GM21390 (cell line): ENCODE measurements at regions not wholly inside any gene's neighbourhood (a gene's known extent, or its start where the extent isn't known, plus 50 kb on each side); places are given as distances from the start of the nearest gene placed in this dataset.
"Not testable (repeated sequence)": the region's sequence is repeated elsewhere in the genome, so short reads cannot be mapped to it uniquely, and the experiment has no call there.

Source experiments
- ATAC-seq: cut with Tn5 transposase; IDR thresholded peaks from one replicate; pipeline ENCODE4 v1.9.1; 2021; ENCODE audit not compliant: unreplicated experiment

DNA sequence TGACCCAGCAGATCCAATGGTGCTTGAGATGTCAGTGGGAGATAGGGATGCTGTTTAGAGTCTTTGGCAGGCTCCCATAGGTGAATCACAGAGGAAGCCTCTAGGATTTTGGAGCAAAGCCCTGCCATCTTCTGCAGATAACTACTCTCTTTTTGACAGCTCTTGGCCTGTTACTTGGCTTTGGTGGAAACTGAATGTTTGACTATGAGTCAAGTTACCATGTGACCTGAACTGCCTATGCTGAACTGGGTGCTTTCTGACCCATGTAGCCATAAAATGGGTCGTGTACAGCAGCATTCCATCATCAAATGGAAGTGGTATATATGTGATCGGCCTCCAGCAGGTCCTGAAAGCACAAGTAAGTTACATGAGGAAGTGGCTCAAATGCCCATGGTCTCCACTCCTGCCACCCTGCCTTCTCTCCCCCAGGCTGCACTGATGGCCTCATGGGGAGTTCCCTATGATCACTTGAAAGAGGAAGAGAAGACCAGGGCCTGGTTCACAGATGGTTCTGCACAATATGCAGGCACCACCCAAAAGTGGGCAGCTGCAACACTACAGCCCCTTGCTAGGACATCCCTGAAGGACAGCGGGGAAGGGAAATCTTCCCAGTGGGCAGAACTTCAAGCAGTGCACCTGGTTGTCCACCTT lies 105.6 kb upstream of the ZC3H12A start:
- ATAC-seq, result not testable (repeated sequence)

DNA sequence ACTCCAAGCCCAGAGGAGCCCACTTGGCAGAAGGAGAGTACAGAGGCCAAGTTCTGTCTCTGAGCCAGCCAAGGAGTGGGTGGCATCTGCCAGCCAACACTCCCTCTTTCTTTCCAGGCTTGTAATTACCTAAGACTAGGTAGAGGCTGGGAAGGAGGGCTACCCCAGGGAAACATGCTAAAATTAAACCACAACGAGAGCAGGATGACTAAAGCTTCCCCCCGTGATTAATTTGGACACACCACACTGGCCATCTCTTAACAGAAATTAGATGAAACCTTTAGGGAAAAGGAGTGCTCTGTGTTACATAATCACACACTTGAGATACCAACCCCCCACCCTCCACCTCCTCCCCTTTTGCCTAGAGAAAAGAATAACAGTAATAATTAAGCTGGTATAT lies 102.1 kb upstream of the ZC3H12A start:
- ATAC-seq, result no peak

DNA sequence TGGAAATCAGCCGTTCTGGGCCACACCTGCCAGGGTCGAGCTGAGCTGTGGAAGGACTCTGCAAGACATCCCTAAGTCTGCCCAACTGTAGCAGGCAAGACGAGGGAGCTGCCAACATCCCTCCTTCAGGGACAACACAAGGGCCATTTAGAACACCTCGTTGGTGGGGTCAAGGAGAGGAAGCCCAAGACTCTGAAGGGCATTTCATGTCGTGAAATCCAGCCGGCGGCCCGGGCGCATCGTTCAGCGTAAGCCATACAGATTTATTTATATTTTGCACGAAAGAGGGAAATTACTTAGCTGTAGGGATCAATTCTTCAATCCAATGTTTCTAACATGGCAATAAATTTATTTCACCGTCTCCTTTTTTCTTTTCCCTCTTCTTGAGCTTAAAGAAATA lies 101.7 kb upstream of the ZC3H12A start:
- ATAC-seq, result no peak

DNA sequence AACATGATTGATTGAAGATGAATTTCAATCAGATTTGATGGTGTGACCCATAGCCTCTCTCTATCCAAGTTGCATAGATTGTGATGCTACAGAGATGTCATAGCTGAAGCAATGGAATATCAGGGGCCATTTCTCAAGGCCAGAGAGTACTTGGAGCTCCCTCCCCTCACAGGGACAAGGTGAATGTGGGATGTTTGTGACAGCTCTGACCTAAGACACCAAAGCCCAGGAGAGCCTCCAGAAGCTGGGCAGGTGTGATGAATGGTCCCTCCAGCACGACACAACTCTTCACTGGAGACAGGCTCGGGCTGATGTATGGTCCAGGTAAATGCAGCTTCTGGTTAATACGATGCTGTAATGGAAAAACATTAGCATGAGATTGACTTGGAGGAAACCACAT lies 101.0 kb upstream of the ZC3H12A start:
- no peak for ATAC-seq

DNA sequence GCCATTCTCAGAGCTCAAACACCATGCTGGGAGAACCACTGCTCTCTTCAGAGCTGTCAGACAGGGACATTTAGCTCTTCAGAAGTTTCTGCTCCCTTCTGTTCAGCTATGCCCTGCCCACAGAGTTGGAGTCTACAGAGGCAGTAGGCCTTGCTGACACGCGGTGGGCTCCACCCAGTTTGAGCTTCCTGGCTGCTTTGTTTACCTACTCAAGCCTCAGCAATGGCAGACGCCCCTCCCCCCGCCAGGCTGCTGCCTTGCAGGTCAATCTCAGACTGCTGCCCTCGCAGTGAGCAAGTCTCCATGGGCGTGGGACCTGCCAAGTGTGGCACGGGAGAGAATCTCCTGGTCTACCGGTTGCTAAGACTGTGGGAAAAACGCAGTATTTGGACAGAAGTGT lies 93.8 kb upstream of the ZC3H12A start:
- not testable (repeated sequence) for ATAC-seq

DNA sequence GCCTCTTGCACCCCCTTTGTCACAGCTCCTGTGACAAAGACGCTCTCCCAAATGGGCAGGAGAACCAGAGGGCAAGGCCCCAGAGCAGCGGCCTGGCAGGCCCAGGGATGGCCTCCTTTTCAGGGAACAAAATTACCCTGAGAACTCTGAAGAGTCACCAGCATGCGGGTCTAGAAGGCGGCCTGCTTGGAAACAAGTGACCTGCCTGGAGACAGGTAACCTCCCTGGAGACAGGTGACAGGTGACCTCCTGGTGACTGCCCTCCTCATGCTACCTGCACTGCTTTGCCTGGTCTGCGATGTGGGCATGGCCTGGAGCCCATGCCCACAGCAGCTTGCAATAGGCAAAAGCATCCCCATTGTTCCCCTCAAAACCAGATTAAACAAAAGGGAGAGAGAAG lies 86.5 kb upstream of the ZC3H12A start:
- no peak for ATAC-seq

DNA sequence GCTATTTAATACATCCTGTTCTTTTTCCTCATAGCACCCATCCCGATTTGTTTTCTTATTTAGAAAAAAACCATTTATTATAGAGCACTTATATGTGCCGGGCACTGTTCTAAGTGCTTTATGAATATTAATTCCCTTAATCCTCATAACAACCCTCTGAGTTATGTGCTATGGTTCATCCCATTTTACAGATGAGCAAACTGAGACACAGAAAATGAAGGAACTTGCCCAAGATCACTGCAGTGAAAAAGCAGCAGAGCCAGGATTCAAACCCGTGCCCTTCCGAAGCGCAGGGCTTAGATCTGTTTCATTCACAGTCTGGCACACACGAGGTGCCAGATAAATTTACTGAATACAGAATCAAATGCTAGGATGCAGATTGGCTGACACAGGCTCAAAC lies 85.1 kb upstream of the ZC3H12A start:
- ATAC-seq, result no peak

DNA sequence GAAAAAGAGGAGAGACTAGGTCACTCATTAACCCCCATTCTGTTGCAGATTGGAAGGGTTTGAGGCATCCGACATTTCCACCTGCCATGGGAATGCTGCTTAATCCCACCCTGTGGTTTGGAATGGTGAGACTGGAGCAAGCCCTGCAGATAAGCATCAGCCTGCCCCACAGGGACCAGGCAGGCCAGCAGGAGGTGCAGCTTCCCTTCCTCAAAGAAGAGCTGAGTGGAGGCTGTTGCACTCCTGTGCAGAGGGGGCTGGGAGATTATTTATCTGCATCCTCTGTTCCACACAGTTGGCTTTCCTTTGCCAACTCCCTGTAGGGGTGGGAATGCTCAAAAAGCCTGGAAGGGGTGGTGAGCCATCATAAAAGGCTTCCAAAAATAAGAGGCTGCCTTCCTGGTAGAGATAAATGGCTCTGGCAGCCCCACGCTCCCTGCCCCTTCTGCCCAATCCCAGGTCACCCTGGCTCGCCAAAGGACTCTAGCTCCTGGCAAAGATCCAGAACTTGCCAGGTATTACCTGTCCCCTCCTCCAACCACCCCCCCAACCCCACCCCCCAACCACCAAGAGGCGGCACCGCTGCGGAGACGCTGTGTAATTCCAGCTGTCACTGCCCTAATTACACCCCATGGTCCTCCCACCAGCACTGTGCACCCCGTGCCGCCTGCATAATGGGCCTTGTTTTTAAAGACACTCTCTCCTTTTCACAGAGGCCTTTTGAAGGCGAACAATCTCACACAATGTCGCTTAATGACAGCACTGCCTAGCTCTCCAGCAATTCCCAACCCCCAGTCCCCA lies 83.0 kb upstream of the ZC3H12A start:
- no peak for ATAC-seq

DNA sequence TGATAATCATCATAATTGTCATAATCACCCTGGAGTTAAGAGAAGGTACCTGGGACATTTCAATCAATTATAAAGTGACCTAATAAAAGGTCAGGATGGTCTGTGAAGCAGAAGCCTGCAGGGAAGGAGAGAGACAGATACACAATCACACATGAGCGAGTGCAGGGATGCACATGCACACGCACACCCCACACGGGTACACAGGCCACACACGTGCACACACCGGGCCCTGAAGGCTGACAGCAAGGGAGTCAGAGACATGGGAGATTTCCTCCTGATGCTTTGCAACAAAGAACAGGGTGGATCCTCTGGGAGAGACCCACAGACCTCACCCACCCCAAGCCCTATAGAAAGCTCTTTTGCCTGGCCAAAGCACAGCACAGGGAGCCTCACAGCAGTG lies 82.3 kb upstream of the ZC3H12A start:
- ATAC-seq, result no peak

DNA sequence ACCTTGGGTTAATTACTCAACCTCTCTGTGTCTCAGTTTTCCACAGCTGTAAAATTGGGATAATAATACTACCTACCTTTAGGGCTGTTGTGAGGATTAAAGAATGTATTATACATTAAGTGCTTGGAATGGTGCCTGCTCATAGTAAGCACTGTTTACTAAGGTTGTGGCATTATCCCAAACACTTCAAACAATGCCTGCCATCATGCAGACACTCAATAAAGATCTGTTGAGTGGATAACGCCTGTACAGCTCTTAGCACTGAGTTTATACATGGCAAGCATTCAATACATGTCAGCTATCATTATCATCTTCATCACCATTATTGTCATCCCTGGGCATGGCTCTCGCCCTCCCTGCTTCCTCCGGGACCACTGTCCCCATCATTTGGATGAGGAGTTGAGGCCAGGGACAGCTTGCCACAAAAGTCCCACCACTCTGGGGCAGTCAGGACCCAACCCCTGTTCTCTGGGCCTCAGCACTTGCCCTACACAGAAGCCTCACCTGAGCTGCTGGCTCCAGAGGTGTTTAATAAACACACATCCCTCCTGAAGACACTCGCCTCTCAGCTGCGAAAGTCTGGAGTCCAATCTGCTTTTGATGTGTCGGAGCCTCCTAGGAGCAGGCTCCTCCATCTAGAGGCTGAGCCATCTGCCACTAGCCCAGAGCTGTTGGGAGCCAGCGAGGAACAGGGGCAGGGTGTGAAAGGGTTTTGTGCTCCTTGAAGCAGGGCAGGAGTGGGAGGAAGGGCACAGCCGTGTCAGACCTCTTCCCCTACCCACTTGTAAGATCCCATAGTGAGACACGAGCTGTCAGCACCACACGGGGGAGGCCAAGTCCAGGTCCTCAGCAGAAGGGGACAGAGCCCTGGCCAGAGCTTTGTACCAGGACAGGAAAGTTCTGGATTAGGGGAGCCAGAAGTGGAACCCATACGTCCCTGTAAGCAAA lies 80.9 kb upstream of the ZC3H12A start:
- ATAC-seq, result no peak

DNA sequence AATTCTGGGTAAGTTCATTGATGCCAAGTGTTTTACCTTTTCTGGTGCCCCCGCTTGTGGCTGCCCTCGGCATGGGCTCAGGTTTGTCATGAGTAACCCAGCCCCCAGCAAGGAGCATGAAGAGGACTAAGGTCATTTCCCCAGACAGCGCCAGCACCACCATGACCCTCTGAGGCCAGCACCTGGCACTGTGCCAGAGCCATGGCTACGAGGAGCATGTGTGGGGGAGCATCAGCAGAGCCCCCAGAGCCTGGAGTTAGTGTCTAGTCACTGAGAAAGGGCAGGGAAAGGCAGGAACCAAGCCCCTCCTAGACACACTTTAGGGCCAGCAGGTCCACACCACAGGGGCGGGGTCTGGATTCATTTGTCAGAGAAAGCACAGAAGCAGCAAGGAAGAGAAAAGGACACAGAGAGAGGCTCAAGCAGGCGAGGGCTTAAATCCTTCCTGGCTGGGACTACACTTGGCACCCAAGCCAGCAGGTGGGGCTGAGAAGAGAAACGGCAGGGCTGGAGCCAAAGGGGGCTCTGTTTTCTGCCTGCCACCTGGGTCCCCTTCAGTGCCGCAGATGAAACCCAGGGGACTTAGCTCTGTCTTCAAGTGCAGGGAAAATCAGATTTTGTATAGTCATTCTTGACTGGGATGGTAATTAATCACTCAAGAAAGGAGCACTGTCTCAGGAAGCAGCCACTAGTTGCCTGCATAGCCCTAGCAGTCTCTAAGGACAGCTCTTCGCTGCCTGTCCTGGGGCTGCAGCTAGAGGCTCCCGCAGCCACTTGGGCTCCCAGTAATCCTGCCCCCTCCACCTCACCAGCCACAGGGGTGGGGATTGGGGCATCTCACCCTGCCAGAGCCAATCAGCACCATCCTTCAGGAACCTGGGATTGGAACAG lies 79.6 kb upstream of the ZC3H12A start:
- ATAC-seq, result no peak

DNA sequence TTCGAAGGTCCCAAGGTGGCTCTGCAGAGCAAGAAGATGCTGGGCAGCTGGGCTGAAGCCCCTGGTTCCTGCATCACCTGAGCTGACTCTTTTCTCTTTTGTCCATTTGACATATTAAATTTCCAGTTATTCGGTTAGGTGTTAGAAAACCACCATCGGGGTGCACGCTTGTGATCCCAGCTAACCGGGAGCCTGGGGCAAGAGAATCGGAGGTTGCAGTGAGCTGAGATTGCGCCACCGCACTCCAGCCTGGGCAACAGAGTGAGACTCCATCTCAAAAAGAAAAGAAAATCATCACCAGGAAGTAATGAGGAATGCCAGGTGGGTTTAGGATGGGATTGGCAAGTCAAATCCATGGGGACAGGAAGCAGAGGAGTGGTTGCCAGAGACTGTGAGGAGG lies 76.3 kb upstream of the ZC3H12A start:
- ATAC-seq, result no peak

DNA sequence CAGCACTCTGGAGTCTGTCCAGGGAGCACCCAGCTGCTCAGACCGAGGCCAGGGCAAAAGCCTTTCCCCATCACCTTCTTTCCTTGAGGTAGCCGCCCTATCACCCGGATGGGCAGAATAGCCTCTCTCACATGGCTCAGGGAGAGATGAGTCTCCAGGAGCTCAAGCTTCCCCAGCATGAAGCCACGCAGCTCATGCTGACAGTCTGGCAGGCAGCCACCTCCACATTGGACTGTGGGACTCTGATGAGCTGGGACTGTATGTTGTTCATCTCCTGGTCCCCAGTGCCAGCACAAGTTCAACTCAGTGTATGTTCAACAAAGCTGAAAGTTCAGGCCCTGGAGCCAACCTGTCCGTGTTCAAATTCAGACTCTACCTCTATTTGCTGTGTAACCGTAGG lies 75.2 kb upstream of the ZC3H12A start:
- ATAC-seq, result no peak

DNA sequence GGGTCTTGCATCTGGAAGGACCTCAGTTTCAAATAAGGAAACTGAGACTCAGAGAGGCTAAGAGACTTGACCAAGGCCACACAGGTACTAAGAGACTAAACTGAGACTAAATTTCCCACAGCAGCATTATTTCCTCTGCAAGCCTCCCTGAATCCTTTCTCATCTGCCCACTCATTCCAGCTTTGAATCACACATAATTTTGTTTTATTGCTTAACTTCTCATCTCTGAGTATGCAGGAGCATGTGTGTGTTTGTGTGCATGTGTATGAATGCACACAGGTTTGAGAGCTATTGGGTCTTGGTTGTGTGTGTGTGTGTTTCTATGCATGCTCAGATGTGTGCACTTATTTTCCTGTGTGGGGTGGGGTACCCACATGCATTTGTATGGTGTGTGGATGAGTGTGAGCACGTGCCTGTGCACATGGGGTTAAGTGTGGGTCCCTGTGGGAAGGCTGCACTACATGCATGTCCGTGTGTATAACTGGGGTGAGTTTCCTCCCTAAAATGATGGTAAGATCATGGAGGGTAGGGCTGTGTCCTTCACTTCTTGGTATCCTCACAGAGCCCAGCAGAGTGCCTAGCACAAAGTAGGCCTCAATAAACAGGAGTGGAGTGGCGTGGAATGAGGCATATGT lies 74.4 kb upstream of the ZC3H12A start:
- no peak for ATAC-seq

DNA sequence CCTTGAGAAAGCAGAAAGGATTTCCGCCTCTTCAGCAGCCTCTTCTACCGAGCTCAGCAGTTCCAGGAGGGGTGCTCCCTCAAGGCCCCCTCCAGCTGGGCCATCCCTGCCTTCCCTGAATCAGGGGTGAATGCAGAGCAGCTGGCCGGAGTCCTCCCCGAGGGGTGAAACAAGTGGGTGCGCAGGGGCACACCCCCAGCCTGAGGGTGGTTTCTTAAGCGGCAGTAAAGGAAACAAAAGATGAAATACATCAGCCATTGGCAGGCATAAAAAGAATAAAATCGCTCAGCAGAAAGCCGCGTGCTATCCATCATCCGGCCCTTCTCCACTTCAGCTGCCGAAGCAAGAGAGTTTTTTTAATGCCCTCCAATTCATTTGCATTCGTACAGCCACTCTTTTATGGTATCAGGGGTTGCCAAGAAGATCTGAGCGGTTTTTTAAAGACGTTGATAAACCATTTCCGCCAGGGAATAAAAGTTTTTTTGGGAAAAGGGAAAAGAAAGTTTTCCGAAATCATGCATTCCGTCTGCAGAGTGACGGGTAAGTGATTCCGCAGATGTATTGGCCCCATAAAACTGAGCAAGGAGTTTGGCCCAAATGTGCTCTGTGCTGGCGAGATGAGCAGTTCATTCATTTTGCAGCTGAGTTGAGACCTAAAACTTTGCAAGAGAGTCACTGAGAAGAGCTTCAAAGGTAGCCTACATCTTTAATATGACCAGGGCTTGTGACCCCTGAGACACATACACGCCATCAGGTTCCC lies 73.7 kb upstream of the ZC3H12A start:
- no peak for ATAC-seq

DNA sequence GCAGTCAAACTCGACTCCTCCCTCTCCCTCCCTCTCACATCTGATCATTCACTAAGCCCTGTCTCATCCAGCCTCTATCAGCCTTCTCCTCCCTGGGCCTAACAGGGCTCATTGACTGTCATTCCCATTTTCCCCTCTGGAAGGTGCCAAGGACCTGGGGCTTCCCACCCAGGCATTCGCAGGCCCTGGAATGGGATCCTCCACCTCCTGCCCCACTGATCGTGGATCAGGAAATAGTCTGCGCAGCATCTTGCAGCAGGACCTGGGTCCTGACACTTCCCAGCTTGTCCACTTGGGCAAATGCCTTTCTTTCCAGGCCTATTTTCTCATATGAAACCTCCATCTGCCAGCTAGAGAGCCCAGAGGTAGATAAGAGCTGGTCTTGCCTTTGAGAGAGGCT lies 71.2 kb upstream of the ZC3H12A start:
- no peak for ATAC-seq

DNA sequence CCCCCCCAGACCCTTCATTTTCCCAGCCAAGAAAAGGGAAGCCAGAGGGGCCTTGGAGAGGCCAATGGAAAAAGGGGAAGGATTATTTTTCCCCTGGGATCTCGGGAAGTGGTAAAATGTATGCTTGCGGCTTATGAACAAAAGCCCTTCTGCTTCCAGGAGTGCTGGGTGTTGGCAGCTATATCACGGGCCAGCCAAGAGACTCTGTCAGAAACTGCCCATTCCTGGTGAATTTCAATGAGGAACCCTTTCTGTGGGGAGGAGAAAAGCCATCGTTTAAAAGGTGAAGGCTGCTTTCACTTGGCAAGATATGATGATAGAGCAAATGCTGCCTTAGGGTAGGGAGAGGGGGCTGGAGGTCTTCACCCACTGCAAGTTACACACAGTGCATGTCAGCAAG lies 69.7 kb upstream of the ZC3H12A start:
- no peak for ATAC-seq

DNA sequence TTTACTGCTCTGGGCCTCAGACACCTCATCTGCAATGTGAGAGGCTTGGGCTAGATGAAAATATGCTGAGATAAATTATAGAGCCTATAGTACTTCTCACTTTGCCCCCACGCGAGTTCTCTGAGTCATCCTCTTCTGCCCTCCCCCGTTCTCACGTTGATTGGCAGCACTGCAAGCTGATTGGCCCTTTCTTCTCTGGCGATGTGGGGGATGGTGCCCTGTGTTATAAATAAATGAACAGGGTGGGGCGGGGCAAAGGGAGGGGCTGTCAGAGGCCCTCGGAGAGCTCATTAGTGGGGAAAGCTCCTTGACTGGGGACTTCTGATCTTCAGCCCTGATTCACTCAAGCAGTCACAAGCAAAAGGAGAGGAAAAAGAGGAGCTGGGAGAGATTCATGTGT lies 64.3 kb upstream of the ZC3H12A start:
- ATAC-seq, result no peak

DNA sequence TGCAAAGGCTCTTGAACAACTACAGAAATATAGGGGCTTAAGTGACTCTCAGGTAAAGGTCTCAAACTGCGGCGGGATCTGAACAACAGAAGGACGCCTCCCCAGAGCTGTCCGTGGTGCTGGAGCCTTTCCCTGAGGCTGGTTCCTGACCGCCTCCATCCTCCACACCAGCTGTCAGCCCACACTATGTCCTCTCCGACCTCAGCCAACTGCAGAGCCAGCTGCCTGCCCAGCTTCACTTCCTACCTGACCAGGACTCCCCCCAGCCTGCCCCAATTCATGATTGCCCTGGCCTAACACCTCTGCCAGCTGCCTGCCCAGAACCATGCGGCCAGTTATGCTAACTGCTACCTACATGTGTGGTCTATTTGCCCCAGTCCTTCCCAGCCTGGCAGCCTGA lies 63.6 kb upstream of the ZC3H12A start:
- ATAC-seq, result no peak
